ENCODE measurements at regions not wholly inside any gene's neighbourhood (a gene's known extent, or its start where the extent isn't known, plus 50 kb on each side); places are given as distances from the start of the nearest gene placed in this dataset.

DNA sequence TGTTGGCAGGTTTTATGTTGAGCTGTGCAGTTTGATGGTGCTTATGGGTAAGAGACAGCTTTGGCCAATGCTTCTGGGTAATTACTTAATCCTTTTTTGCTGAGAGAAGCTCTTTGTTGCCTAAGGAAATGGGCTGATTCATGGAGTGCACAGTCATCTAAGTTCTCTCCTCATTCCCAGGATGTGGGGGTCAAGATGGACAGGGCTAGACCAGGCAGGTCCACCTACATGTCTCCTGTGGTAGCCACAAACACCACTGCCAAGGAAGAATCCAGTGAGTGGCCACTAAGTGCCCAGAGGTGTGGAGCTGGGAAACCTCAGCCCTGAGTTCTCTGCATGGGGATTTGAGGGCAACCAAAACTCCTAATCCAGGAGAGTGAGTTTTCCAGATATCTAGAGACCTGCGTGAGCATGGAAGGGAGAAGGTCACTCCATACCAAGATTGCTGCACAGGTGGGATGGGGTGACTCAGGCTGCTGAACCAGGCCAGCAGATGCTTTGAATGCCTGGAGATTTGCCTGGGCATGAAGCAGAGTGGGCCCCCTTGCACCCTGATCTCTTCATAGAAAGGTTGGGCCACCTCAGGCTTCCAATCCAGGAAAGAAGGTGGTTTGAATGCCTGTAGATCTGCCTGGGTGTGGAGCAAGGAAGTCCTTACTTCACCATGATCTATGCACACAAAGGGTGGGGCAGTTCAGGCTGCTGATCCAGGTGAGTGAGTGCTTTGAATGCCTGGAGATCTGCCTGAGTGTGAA lies 234.8 kb upstream of the GNPDA2 start:
- TF ChIP-seq, protein P1, sequence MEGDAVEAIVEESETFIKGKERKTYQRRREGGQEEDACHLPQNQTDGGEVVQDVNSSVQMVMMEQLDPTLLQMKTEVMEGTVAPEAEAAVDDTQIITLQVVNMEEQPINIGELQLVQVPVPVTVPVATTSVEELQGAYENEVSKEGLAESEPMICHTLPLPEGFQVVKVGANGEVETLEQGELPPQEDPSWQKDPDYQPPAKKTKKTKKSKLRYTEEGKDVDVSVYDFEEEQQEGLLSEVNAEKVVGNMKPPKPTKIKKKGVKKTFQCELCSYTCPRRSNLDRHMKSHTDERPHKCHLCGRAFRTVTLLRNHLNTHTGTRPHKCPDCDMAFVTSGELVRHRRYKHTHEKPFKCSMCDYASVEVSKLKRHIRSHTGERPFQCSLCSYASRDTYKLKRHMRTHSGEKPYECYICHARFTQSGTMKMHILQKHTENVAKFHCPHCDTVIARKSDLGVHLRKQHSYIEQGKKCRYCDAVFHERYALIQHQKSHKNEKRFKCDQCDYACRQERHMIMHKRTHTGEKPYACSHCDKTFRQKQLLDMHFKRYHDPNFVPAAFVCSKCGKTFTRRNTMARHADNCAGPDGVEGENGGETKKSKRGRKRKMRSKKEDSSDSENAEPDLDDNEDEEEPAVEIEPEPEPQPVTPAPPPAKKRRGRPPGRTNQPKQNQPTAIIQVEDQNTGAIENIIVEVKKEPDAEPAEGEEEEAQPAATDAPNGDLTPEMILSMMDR (IDR thresholded peaks at IDR 0.05), result no peak
- TF ChIP-seq POLR2AphosphoS5 (IDR thresholded peaks at IDR 0.05), result no peak
- TF ChIP-seq POLR2A (IDR thresholded peaks at IDR 0.05; ENCODE audit: low read depth), result no peak
- TF ChIP-seq EP300 (IDR thresholded peaks at IDR 0.05), result no peak
